22Rv1 (cell line): ENCODE measurements at regions not wholly inside any gene's neighbourhood (a gene's known extent, or its start where the extent isn't known, plus 50 kb on each side); places are given as distances from the start of the nearest gene placed in this dataset.

Experiments
- ZFX ChIP-seq: fragments of 450-650 bp; IDR thresholded peaks from 2 replicates; pipeline ENCODE4 v1.6.1; 2017; ENCODE audit warnings: antibody characterized with exemption, borderline replicate concordance
- TF ChIP-seq, protein P1 (sequence below): fragments of 450-650 bp; IDR thresholded peaks from 2 replicates; pipeline ENCODE4 v1.5.1; 2017; ENCODE audit warnings: mild to moderate bottlenecking

DNA sequence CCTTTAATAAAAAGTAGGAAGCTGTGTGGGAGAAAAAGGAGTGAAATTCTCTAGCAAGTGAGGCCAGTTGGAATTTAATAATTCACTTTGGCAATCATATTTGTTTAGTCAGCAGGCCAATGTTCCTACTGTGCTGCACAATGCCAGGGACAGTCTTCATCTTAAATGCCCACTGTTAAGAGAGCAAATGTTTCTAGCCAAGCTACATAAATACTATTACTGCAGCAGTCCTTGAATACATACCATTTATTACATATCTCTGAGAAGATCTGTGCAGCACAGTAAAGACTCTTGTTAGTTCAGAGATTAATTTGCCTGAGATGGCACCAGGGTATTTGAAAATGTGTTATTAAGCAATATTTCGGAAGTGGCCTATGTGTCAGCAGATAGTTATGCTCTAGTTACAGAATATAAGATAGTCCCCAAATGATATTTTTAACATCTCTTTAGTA, 105.4 kb downstream of the OGFRL1 start:
- TF ChIP-seq, protein P1, sequence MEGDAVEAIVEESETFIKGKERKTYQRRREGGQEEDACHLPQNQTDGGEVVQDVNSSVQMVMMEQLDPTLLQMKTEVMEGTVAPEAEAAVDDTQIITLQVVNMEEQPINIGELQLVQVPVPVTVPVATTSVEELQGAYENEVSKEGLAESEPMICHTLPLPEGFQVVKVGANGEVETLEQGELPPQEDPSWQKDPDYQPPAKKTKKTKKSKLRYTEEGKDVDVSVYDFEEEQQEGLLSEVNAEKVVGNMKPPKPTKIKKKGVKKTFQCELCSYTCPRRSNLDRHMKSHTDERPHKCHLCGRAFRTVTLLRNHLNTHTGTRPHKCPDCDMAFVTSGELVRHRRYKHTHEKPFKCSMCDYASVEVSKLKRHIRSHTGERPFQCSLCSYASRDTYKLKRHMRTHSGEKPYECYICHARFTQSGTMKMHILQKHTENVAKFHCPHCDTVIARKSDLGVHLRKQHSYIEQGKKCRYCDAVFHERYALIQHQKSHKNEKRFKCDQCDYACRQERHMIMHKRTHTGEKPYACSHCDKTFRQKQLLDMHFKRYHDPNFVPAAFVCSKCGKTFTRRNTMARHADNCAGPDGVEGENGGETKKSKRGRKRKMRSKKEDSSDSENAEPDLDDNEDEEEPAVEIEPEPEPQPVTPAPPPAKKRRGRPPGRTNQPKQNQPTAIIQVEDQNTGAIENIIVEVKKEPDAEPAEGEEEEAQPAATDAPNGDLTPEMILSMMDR, result no peak
- no peak for TF ChIP-seq ZFX
